ENCODE measurements at regions not wholly inside any gene's neighbourhood (a gene's known extent, or its start where the extent isn't known, plus 50 kb on each side); places are given as distances from the start of the nearest gene placed in this dataset.

DNA sequence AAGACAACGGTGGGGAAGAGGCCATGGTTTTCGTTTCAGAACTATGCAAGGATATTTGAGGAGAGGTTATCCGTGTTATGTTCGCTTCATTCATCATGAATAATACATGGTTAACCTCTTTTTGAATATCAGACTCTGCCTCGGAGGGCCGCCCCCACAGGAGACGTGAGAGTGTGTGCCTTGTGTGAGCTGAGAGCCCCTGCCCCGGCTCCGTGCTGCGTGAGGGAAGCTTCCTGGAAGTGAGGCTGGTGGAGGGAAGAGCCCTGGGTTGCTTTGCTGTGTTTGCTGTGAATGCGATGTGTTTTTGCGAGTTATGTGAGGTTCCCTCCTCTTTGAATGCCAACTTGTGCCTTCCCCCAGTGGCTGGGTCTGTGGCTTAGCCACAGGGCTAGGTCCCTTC lies 146.0 kb upstream of the RTL1 start:
- Mint-ChIP-seq H3K36me3 (ENCODE audit: low read depth) (no peaks in the 10 kb centered on the region), H3K27me3 (ENCODE audit: insufficient read depth, low read depth, poor library complexity) (peaks cover 2% of the 10 kb centered on the region), H3K4me1 (0 out of 3 replicates have a peak, but pooled peaks cover 2% of the 10 kb centered on the region), H3K9me3 (peaks cover 28% of the 10 kb centered on the region), H3K27ac (no peak overlapping the region), H3K4me3 (no peak overlapping the region)
- no peaks in the 10 kb centered on the region for H3K4me1 ChIP-seq (ENCODE audit: insufficient read depth)
- no peak for DNase-seq (ENCODE audit: low spot score)
- no peak overlapping the region for H3K4me3 ChIP-seq
- H4K20me1 ChIP-seq (replicated peaks; ENCODE audit: insufficient read depth) = no peaks in the 10 kb centered on the region
- H3K79me2 ChIP-seq (replicated peaks; ENCODE audit: insufficient read depth) = no peaks in the 10 kb centered on the region
- no peak overlapping the region for H2AFZ ChIP-seq
- no peaks in the 10 kb centered on the region for H3K27me3 ChIP-seq (ENCODE audit: insufficient read depth)
- no peak overlapping the region for H3K4me2 ChIP-seq
- no peaks in the 10 kb centered on the region for H3F3A ChIP-seq (replicated peaks; ENCODE audit: low read depth)
- H3K36me3 ChIP-seq (ENCODE audit: insufficient read depth) = no peaks in the 10 kb centered on the region
- TF ChIP-seq ZNF114 (CRISPR knock-in tag; IDR thresholded peaks at IDR 0.05) = no peak
- TF ChIP-seq NANOG (IDR thresholded peaks at IDR 0.05; ENCODE audit: borderline replicate concordance) = no peak
- TF ChIP-seq EZH2phosphoT487 (IDR thresholded peaks at IDR 0.05; ENCODE audit: unreplicated experiment) = no peak
- no peak for TF ChIP-seq JUNB (IDR thresholded peaks at IDR 0.05; ENCODE audit: unreplicated experiment)
- no peak for TF ChIP-seq ZNF331 (CRISPR knock-in tag; IDR thresholded peaks at IDR 0.05; ENCODE audit: low read depth)
- no peak for TF ChIP-seq ETS1 (IDR thresholded peaks at IDR 0.05)
- TF ChIP-seq CREB1 (CRISPR knock-in tag; IDR thresholded peaks at IDR 0.05; ENCODE audit: low read depth) = no peak
- no peak for TF ChIP-seq EZH2 (IDR thresholded peaks at IDR 0.05; ENCODE audit: low read depth, unreplicated experiment)
- no peak for TF ChIP-seq STAT1 (IDR thresholded peaks at IDR 0.05; ENCODE audit: unreplicated experiment)
- no peak for TF ChIP-seq REST (IDR thresholded peaks at IDR 0.05; ENCODE audit: unreplicated experiment)
- TF ChIP-seq ZNF462 (CRISPR knock-in tag; IDR thresholded peaks at IDR 0.05) = no peak
- TF ChIP-seq, protein P1, sequence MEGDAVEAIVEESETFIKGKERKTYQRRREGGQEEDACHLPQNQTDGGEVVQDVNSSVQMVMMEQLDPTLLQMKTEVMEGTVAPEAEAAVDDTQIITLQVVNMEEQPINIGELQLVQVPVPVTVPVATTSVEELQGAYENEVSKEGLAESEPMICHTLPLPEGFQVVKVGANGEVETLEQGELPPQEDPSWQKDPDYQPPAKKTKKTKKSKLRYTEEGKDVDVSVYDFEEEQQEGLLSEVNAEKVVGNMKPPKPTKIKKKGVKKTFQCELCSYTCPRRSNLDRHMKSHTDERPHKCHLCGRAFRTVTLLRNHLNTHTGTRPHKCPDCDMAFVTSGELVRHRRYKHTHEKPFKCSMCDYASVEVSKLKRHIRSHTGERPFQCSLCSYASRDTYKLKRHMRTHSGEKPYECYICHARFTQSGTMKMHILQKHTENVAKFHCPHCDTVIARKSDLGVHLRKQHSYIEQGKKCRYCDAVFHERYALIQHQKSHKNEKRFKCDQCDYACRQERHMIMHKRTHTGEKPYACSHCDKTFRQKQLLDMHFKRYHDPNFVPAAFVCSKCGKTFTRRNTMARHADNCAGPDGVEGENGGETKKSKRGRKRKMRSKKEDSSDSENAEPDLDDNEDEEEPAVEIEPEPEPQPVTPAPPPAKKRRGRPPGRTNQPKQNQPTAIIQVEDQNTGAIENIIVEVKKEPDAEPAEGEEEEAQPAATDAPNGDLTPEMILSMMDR (conservative IDR thresholded peaks at IDR 0.05; ENCODE audit: low read depth in 2 of 2) = no peak
- no peak for TF ChIP-seq POLR2AphosphoS5 (IDR thresholded peaks at IDR 0.05; ENCODE audit: low read depth)
- peaks cover 8% of the 10 kb centered on the region; the same call in 1 of the 2 replicates for H3K9me2 ChIP-seq (ENCODE audit: insufficient read depth)
- no peak overlapping the region for H3K27ac ChIP-seq (ENCODE audit: low read depth)
- ATAC-seq = no peak
